K562 (cell line): ENCODE measurements at regions not wholly inside any gene's neighbourhood (a gene's known extent, or its start where the extent isn't known, plus 50 kb on each side); places are given as distances from the start of the nearest gene placed in this dataset.

Source experiments
- ATAC-seq: fragments of 200-7000 bp; cut with Tn5 transposase; 3 replicates; pipeline ENCODE4 v1.9.1; 2020; ENCODE audit warnings: moderate library complexity
- BruUV-seq: library from RNA; stranded (reverse); fragments of 400-500 nt; replicated peaks from 2 replicates; lab custom pipeline; 2021; lab: Mats Ljungman, UMichigan
- CTCF ChIA-PET: fragments of 300-600 bp; formaldehyde crosslinking; extraction: SDS; loops from one replicate; lab custom pipeline; 2021; ENCODE audit warnings: low intra/inter-chr PET ratio; lab: Yijun Ruan, JAX
- POLR2A ChIA-PET: fragments of 300-600, 350-650 bp; sonication (Branson Sonifier 250); formaldehyde crosslinking; extraction: SDS; loops from one replicate; lab custom pipeline; 2021; ENCODE audit warnings: antibody characterized with exemption, inconsistent platforms; lab: Yijun Ruan, JAX
- DNase-seq, 4 experiments: peaks; one replicate each; pipeline versions ENCODE4 v3.0.0 to v3.0.0-alpha.2; 2011 to 2018; ENCODE audit warnings: low spot score in 3 of 4, mixed read lengths in 3 of 4; ENCODE audit errors: extremely low read depth in 1 of 4
- FAIRE-seq: peaks from 2 replicates; lab custom pipeline; 2011; peaks lifted over from hg19 to GRCh38; lab: Jason Lieb, UNC
- H2AFZ ChIP-seq: 2 replicates; pipeline ENCODE4 v1.6.0; 2011; ENCODE audit warnings: low read depth, low read length, control low read depth, inconsistent platforms
- H3K27ac ChIP-seq: fragments of 200-600 bp; 3 replicates; pipeline ENCODE4 v1.8.0; 2011; ENCODE audit warnings: low read depth, mild to moderate bottlenecking, control low read depth, inconsistent platforms, low read length, moderate library complexity, mixed read lengths; ENCODE audit errors: extremely low read depth
- H3K27me3 ChIP-seq, 2 experiments: fragments of 300-600 bp in 1 of 2; 2 replicates in 1 of 2; 3 replicates in 1 of 2; pipeline versions ENCODE4 v1.6.0 to v1.8.0; 2011; ENCODE audit warnings: inconsistent platforms in 2 of 2, low read length in 2 of 2, mild to moderate bottlenecking in 1 of 2, mixed read lengths in 1 of 2, moderate library complexity in 1 of 2; ENCODE audit not compliant: control insufficient read depth in 2 of 2, insufficient read depth in 2 of 2
- H3K36me3 ChIP-seq: fragments of 300-600 bp; 3 replicates; pipeline ENCODE4 v1.8.0; 2011; ENCODE audit warnings: mild to moderate bottlenecking, low read length, inconsistent platforms; ENCODE audit not compliant: control insufficient read depth, insufficient read depth
- H3K4me1 ChIP-seq, 2 experiments: fragments of 200-600 bp in 1 of 2; replicated peaks in 1 of 2; 2 replicates in 1 of 2; 3 replicates in 1 of 2; pipeline versions ENCODE4 v1.5.1 to v1.8.0; 2011; ENCODE audit warnings: inconsistent platforms in 2 of 2, low read length in 2 of 2, mild to moderate bottlenecking in 1 of 2, mixed read lengths in 1 of 2, moderate library complexity in 1 of 2; ENCODE audit not compliant: control insufficient read depth in 2 of 2, insufficient read depth in 2 of 2
- H3K4me2 ChIP-seq: 2 replicates; pipeline ENCODE4 v1.6.1; 2011; ENCODE audit warnings: low read length, control low read depth, inconsistent platforms, mixed read lengths; ENCODE audit not compliant: insufficient read depth
- H3K4me3 ChIP-seq: fragments of 200-600 bp; sonication (generic), shearing (Covaris generic); 2 replicates; pipeline ENCODE4 v1.5.1; 2016; ENCODE audit warnings: control low read depth, inconsistent platforms
- H3K79me2 ChIP-seq: fragments of 200-600 bp; 3 replicates; pipeline ENCODE4 v1.8.0; 2011; ENCODE audit warnings: low read length, inconsistent platforms; ENCODE audit not compliant: control insufficient read depth, insufficient read depth
- H3K9ac ChIP-seq, 2 experiments: 2 replicates each; pipeline versions ENCODE4 v1.6.0 to v1.6.1; 2011; ENCODE audit warnings: low read depth in 2 of 2, low read length in 2 of 2, control low read depth in 1 of 2, inconsistent platforms in 1 of 2, mild to moderate bottlenecking in 1 of 2, mixed read lengths in 1 of 2; ENCODE audit not compliant: insufficient read depth in 1 of 2
- H3K9me1 ChIP-seq: one replicate; pipeline ENCODE4 v1.6.0; 2011; ENCODE audit warnings: inconsistent platforms, mild to moderate bottlenecking, low read length, moderate library complexity; ENCODE audit not compliant: control insufficient read depth, insufficient read depth
- H3K9me3 ChIP-seq: replicated peaks from 2 replicates; pipeline ENCODE4 v1.5.1; 2011; ENCODE audit warnings: low read depth, low read length, inconsistent platforms; ENCODE audit not compliant: control insufficient read depth, insufficient read depth
- H4K20me1 ChIP-seq: replicated peaks from 2 replicates; pipeline ENCODE4 v1.6.1; 2011; ENCODE audit warnings: low read length, inconsistent platforms, mixed read lengths; ENCODE audit not compliant: control insufficient read depth, insufficient read depth
- BMI1 ChIP-seq: fragments of 150-350 bp; IDR thresholded peaks from 2 replicates; pipeline ENCODE4 v1.6.1; 2014; ENCODE audit warnings: low read length
- FOXK1 ChIP-seq: sonication (generic); formaldehyde crosslinking; IDR thresholded peaks from 2 replicates; pipeline ENCODE4 v1.8.0; 2022; ENCODE audit warnings: missing genetic modification reagents, mild to moderate bottlenecking, borderline replicate concordance
- MEF2A ChIP-seq: IDR thresholded peaks from 2 replicates; pipeline ENCODE4 v1.6.1; 2011; ENCODE audit warnings: low read depth, mild to moderate bottlenecking, low read length, moderate library complexity; ENCODE audit not compliant: control insufficient read depth
- MYNN ChIP-seq, 2 experiments: sonication (generic); formaldehyde crosslinking in 1 of 2; IDR thresholded peaks; 2 replicates each; pipeline versions ENCODE4 v1.5.0 to v1.6.1; 2016 to 2020; ENCODE audit warnings: antibody characterized with exemption in 1 of 2, missing genetic modification reagents in 1 of 2
- NFIC ChIP-seq: fragments of 450-650 bp; IDR thresholded peaks from 2 replicates; pipeline ENCODE4 v1.6.1; 2017; ENCODE audit warnings: mild to moderate bottlenecking, inconsistent platforms
- ZNF165 ChIP-seq: fragments of 250-450 bp; sonication (Bioruptor Pico); IDR thresholded peaks from 2 replicates; pipeline ENCODE4 v1.4.0; 2020; ENCODE audit warnings: borderline replicate concordance
- ZNF239 ChIP-seq: fragments of 250-450 bp; sonication (Bioruptor Pico); IDR thresholded peaks from 2 replicates; pipeline ENCODE4 v1.4.0; 2020; ENCODE audit warnings: mild to moderate bottlenecking
- WGBS: fragments of 100-300 bp; shearing (Covaris generic); methylation state at CpG from one replicate; pipeline ENCODE4 v1.1.6; 2016; ENCODE audit warnings: low coverage, mixed read lengths; ENCODE audit not compliant: insufficient coverage; ENCODE audit errors: missing lambda C conversion rate; 5-methylcytosine and 5-hydroxymethylcytosine counted together
- in situ Hi-C: fragments of 300-500 bp; cut with MboI; formaldehyde crosslinking; loops from 4 replicates; pipeline ENCODE4 v1.15.0; 2018; ENCODE audit warnings: inconsistent platforms, mixed read lengths
- intact Hi-C: fragments of 100-400 bp; cut with micrococcal nuclease; formaldehyde crosslinking; loops from 2 replicates; pipeline ENCODE4 v1.14.2; 2022
- TF ChIP-seq, protein P1 (sequence below): fragments of 250-450 bp; sonication (Bioruptor Pico); IDR thresholded peaks from 2 replicates; pipeline ENCODE4 v1.9.0; 2021; ENCODE audit warnings: mild to moderate bottlenecking

GRCh38 chr19:33891773-33892172 lies 95.1 kb downstream of the KCTD15 start:
- Histone ChIP-seq H3K4me2 (no peak overlapping the region), H3K27ac (no peak overlapping the region), H3K9me3 (no peaks in the 10 kb centered on the region), H3K4me3 (no peak overlapping the region)
- ChIA-PET POLR2A (interaction anchor here (1.4 kb wide), 1 partner anchor 9 kb away, joined by 3 read pairs; no protein-coding TSS in a partner anchor), CTCF (no interaction called here)
- TF ChIP-seq, protein P1, sequence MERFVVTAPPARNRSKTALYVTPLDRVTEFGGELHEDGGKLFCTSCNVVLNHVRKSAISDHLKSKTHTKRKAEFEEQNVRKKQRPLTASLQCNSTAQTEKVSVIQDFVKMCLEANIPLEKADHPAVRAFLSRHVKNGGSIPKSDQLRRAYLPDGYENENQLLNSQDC (CRISPR knock-in tag): no peak
- no peak for TF ChIP-seq BMI1
- TF ChIP-seq ZNF165 (CRISPR knock-in tag): no peak
- no peak for TF ChIP-seq MEF2A
- no peak for TF ChIP-seq NFIC
- no peak for TF ChIP-seq ZNF239 (CRISPR knock-in tag)
- TF ChIP-seq FOXK1 (CRISPR knock-in tag): no peak
- no peak for TF ChIP-seq MYNN (IDR thresholded peaks at IDR 0.05)
- no peak for TF ChIP-seq MYNN (CRISPR knock-in tag; IDR thresholded peaks at IDR 0.05)
- TF ChIP-seq, all 486 proteins: peak for 0
- no peak overlapping the region for H2AFZ ChIP-seq
- ATAC-seq (no peak), DNase-seq (no peak), FAIRE-seq (no peak)
- no peaks in the 10 kb centered on the region for H3K4me1 ChIP-seq
- H3K9me1 ChIP-seq: no peaks in the 10 kb centered on the region
- intact Hi-C loops: no loop called here
- no peaks in the 10 kb centered on the region for H3K36me3 ChIP-seq
- H3K79me2 ChIP-seq: no peaks in the 10 kb centered on the region
- BruUV-seq: no TSS peak
- H4K20me1 ChIP-seq: no peaks in the 10 kb centered on the region
- no peak overlapping the region for H3K9ac ChIP-seq
- 0% methylated on average over 3 of the region's 3 CpGs for WGBS
- in situ Hi-C loops: no loop called here
- H3K27me3 ChIP-seq: peaks cover 5 to 32% of the 10 kb centered on the region in 2 experiments; a peak in 3 of 5 replicates
